Smooth muscle cell (in vitro differentiated cells): ENCODE measurements at regions not wholly inside any gene's neighbourhood (a gene's known extent, or its start where the extent isn't known, plus 50 kb on each side); places are given as distances from the start of the nearest gene placed in this dataset.

Source experiments
- DNase-seq: peaks from one replicate; lab custom pipeline; 2025; ENCODE audit not compliant: unreplicated experiment; lab: John Stamatoyannopoulos, UW
- H2AFZ ChIP-seq: fragments of 200-600 bp; sonication (generic); 2 replicates; pipeline ENCODE4 v1.6.0; 2016; ENCODE audit warnings: antibody characterized with exemption, low read depth, mild to moderate bottlenecking
- H3F3A ChIP-seq: fragments of 200-600 bp; sonication (generic); 2 replicates; pipeline ENCODE4 v1.6.0; 2017; ENCODE audit warnings: antibody characterized with exemption, low read depth
- H3K27ac ChIP-seq: fragments of 200-600 bp; sonication (generic); 2 replicates; pipeline ENCODE4 v1.5.1; 2016; ENCODE audit warnings: low read depth, mild to moderate bottlenecking
- H3K27me3 ChIP-seq: fragments of 200-600 bp; sonication (generic); 2 replicates; pipeline ENCODE4 v1.6.1; 2016; ENCODE audit warnings: low read depth, mild to moderate bottlenecking
- H3K36me3 ChIP-seq: fragments of 200-600 bp; sonication (generic); 2 replicates; pipeline ENCODE4 v1.5.1; 2016; ENCODE audit warnings: low read depth
- H3K4me1 ChIP-seq: fragments of 200-600 bp; sonication (generic); 2 replicates; pipeline ENCODE4 v1.5.1; 2016; ENCODE audit warnings: low read depth
- H3K4me2 ChIP-seq: fragments of 200-600 bp; sonication (generic); 2 replicates; pipeline ENCODE4 v1.6.0; 2016; ENCODE audit warnings: mild to moderate bottlenecking
- H3K4me3 ChIP-seq: fragments of 200-600 bp; sonication (generic); 2 replicates; pipeline ENCODE4 v1.5.1; 2016; ENCODE audit warnings: mild to moderate bottlenecking
- H3K79me2 ChIP-seq: fragments of 200-600 bp; sonication (generic); 2 replicates; pipeline ENCODE4 v1.6.0; 2016; ENCODE audit warnings: low read depth, mild to moderate bottlenecking
- H3K9ac ChIP-seq: fragments of 200-600 bp; sonication (generic); 2 replicates; pipeline ENCODE4 v1.6.0; 2016; ENCODE audit warnings: low read depth
- H3K9me3 ChIP-seq: fragments of 200-600 bp; sonication (generic); replicated peaks from 2 replicates; pipeline ENCODE4 v1.5.1; 2016; ENCODE audit warnings: low read depth
- H4K20me1 ChIP-seq: fragments of 200-600 bp; sonication (generic); 2 replicates; pipeline ENCODE4 v1.6.0; 2016; ENCODE audit warnings: low read depth
- CTCF ChIP-seq: fragments of 200-600 bp; sonication (generic); IDR thresholded peaks from 2 replicates; pipeline ENCODE4 v1.5.1; 2017; ENCODE audit warnings: borderline replicate concordance, mild to moderate bottlenecking, antibody characterized with exemption; ENCODE audit not compliant: insufficient read depth, poor library complexity, severe bottlenecking
- WGBS: methylation state at CpG from one replicate; pipeline ENCODE4 v1.1.7; 2016; ENCODE audit warnings: low lambda C conversion rate; 5-methylcytosine and 5-hydroxymethylcytosine counted together

GRCh38 chr6:15074806-15075205, 171.1 kb upstream of the JARID2 start:
- H3K4me1 ChIP-seq: peaks cover 5% of the 10 kb centered on the region
- no peak for TF ChIP-seq CTCF
- DNase-seq: no peak

GRCh38 chr6:15076565-15076964, 169.3 kb upstream of the JARID2 start:
- no peak for DNase-seq
- H3K4me2 ChIP-seq: no peak overlapping the region
- no peaks in the 10 kb centered on the region for H3K79me2 ChIP-seq
- no peak overlapping the region for H2AFZ ChIP-seq
- H3K27ac ChIP-seq: peak overlapping the region; percentile 34
- 83% methylated on average over 4 of the region's 4 CpGs for WGBS
- no peaks in the 10 kb centered on the region for H3F3A ChIP-seq
- H3K4me3 ChIP-seq: no peak overlapping the region
- H3K36me3 ChIP-seq: no peaks in the 10 kb centered on the region
- no peaks in the 10 kb centered on the region for H3K9me3 ChIP-seq
- H3K27me3 ChIP-seq: no peaks in the 10 kb centered on the region
- no peaks in the 10 kb centered on the region for H4K20me1 ChIP-seq
- no peak overlapping the region for H3K9ac ChIP-seq
- H3K4me1 ChIP-seq: peaks cover 5% of the 10 kb centered on the region
- TF ChIP-seq CTCF: no peak

More at GRCh38 chr6:15074806-15075205, 171.1 kb upstream of the JARID2 start:
- Histone ChIP-seq H3K27me3 (no peaks in the 10 kb centered on the region), H3K9me3 (no peaks in the 10 kb centered on the region), H3F3A (no peaks in the 10 kb centered on the region), H3K4me2 (no peak overlapping the region), H2AFZ (no peak overlapping the region), H3K27ac (no peak overlapping the region), H3K9ac (no peak overlapping the region), H3K79me2 (no peaks in the 10 kb centered on the region), H3K4me3 (no peak overlapping the region), H3K36me3 (no peaks in the 10 kb centered on the region), H4K20me1 (no peaks in the 10 kb centered on the region)
- WGBS: 99% methylated on average over 10 of the region's 10 CpGs

- H3K4me1 ChIP-seq: peaks cover 5% of the 10 kb centered on the region
- H4K20me1 ChIP-seq: no peaks in the 10 kb centered on the region
- no peaks in the 10 kb centered on the region for H3K36me3 ChIP-seq
- peak overlapping the region; percentile 25 for H3K4me2 ChIP-seq
- no peaks in the 10 kb centered on the region for H3K79me2 ChIP-seq
- H3K4me3 ChIP-seq: no peak overlapping the region
- no peak for DNase-seq
- TF ChIP-seq CTCF: no peak
- WGBS: 49% methylated on average over 4 of the region's 4 CpGs
- H2AFZ ChIP-seq: no peak overlapping the region
- H3K9ac ChIP-seq: no peak overlapping the region
- peak overlapping the region; percentile 34 for H3K27ac ChIP-seq
- no peaks in the 10 kb centered on the region for H3K27me3 ChIP-seq
- H3F3A ChIP-seq: no peaks in the 10 kb centered on the region
- H3K9me3 ChIP-seq: no peaks in the 10 kb centered on the region
Observed at GRCh38 chr6:15077006-15077405, 168.9 kb upstream of the JARID2 start.

GRCh38 chr6:15077961-15078360, 167.9 kb upstream of the JARID2 start:
- no peak overlapping the region for H2AFZ ChIP-seq
- H3K79me2 ChIP-seq: no peaks in the 10 kb centered on the region

More at GRCh38 chr6:15077961-15078360, 167.9 kb upstream of the JARID2 start:
- H3K9ac ChIP-seq: no peak overlapping the region
- no peak overlapping the region for H3K4me3 ChIP-seq
- H3K4me2 ChIP-seq: no peak overlapping the region
- H3K4me1 ChIP-seq: peaks cover 5% of the 10 kb centered on the region
- 67% methylated on average over 5 of the region's 5 CpGs for WGBS
- no peaks in the 10 kb centered on the region for H3K27me3 ChIP-seq
- no peaks in the 10 kb centered on the region for H4K20me1 ChIP-seq
- H3K27ac ChIP-seq: no peak overlapping the region
- DNase-seq: no peak
- no peak for TF ChIP-seq CTCF
- no peaks in the 10 kb centered on the region for H3K36me3 ChIP-seq
- no peaks in the 10 kb centered on the region for H3F3A ChIP-seq
- H3K9me3 ChIP-seq: no peaks in the 10 kb centered on the region
